ENCODE measurements at regions not wholly inside any gene's neighbourhood (a gene's known extent, or its start where the extent isn't known, plus 50 kb on each side); places are given as distances from the start of the nearest gene placed in this dataset.

GRCh38 chr6:6503191-6503590, 85.3 kb upstream of the LY86 start:
- TF ChIP-seq POLR2AphosphoS5 (IDR thresholded peaks at IDR 0.05; ENCODE audit: low read depth) (no peak), CTCF (IDR thresholded peaks at IDR 0.05; ENCODE audit: insufficient read depth, low read length) (no peak)

Data from HL-60 (cell line).